Neural cell (in vitro differentiated cells): ENCODE measurements at regions not wholly inside any gene's neighbourhood (a gene's known extent, or its start where the extent isn't known, plus 50 kb on each side); places are given as distances from the start of the nearest gene placed in this dataset.

Source experiments
- H2AFZ ChIP-seq: fragments of 200-600, 300-800 bp; sonication (generic), shearing (Covaris generic); 2 replicates; pipeline ENCODE4 v1.6.0; 2014; ENCODE audit warnings: low read depth, mild to moderate bottlenecking, antibody characterized with exemption, low read length, moderate library complexity
- H3F3A ChIP-seq: fragments of 200-600 bp; shearing (Covaris generic); 2 replicates; pipeline ENCODE4 v1.6.1; 2016; ENCODE audit warnings: mild to moderate bottlenecking, moderate library complexity, mixed read lengths, antibody characterized with exemption, low read length; ENCODE audit not compliant: insufficient read depth, poor library complexity, severe bottlenecking
- H3K27ac ChIP-seq: fragments of 200-600, 300-800 bp; sonication (generic), shearing (Covaris generic); 2 replicates; pipeline ENCODE4 v1.5.1; 2014; ENCODE audit warnings: mild to moderate bottlenecking, low read length, moderate library complexity
- H3K27me3 ChIP-seq: fragments of 300-800, 200-600 bp; sonication (generic), shearing (Covaris generic); 2 replicates; pipeline ENCODE4 v1.6.0; 2014; ENCODE audit warnings: mild to moderate bottlenecking, low read depth, low read length, moderate library complexity; ENCODE audit not compliant: insufficient read depth
- H3K36me3 ChIP-seq: fragments of 300-800, 200-600 bp; sonication (generic), shearing (Covaris generic); 2 replicates; pipeline ENCODE4 v1.5.1; 2014; ENCODE audit warnings: mild to moderate bottlenecking, antibody characterized with exemption, low read length, moderate library complexity; ENCODE audit not compliant: insufficient read depth
- H3K4me2 ChIP-seq: fragments of 300-800, 200-600 bp; sonication (generic), shearing (Covaris generic); 2 replicates; pipeline ENCODE4 v1.6.0; 2014; ENCODE audit warnings: mild to moderate bottlenecking, low read length
- H3K4me3 ChIP-seq: fragments of 300-800, 200-600 bp; sonication (generic), shearing (Covaris generic); 2 replicates; pipeline ENCODE4 v1.5.1; 2014; ENCODE audit warnings: mild to moderate bottlenecking, low read length, moderate library complexity
- H3K79me2 ChIP-seq: fragments of 200-600 bp; shearing (Covaris generic); replicated peaks from 2 replicates; pipeline ENCODE4 v1.6.0; 2014; ENCODE audit warnings: mild to moderate bottlenecking, low read length, moderate library complexity; ENCODE audit not compliant: insufficient read depth
- H3K9ac ChIP-seq: fragments of 300-800, 200-600 bp; sonication (generic), shearing (Covaris generic); 2 replicates; pipeline ENCODE4 v1.6.1; 2016; ENCODE audit warnings: mild to moderate bottlenecking, low read length, mixed read lengths
- H3K9me2 ChIP-seq: fragments of 200-600 bp; shearing (Covaris generic); 2 replicates; pipeline ENCODE4 v1.6.1; 2016; ENCODE audit warnings: mild to moderate bottlenecking, low read length, mixed read lengths; ENCODE audit not compliant: insufficient read depth
- H3K9me3 ChIP-seq: fragments of 200-600, 300-800 bp; sonication (generic), shearing (Covaris generic); 2 replicates; pipeline ENCODE4 v1.6.1; 2016; ENCODE audit warnings: mild to moderate bottlenecking, mixed run types, low read length, moderate library complexity, mixed read lengths
- H4K20me1 ChIP-seq: fragments of 200-600 bp; shearing (Covaris generic); 2 replicates; pipeline ENCODE4 v1.6.1; 2016; ENCODE audit warnings: mild to moderate bottlenecking, mixed run types; ENCODE audit not compliant: insufficient read depth
- CTCF ChIP-seq: fragments of 450-650 bp; IDR thresholded peaks from 2 replicates; pipeline ENCODE4 v1.5.1; 2014; ENCODE audit warnings: antibody characterized with exemption, mild to moderate bottlenecking, moderate library complexity; ENCODE audit not compliant: poor library complexity, severe bottlenecking
- EP300 ChIP-seq: fragments of 450-650 bp; conservative IDR thresholded peaks from 2 replicates; pipeline ENCODE4 v1.6.1; 2014; ENCODE audit warnings: antibody characterized with exemption, mild to moderate bottlenecking, moderate library complexity; ENCODE audit not compliant: poor library complexity, severe bottlenecking
- EZH2 ChIP-seq: fragments of 200-600, 300-800 bp; shearing (Covaris generic), sonication (generic); IDR thresholded peaks from 2 replicates; pipeline ENCODE4 v1.6.1; 2014; ENCODE audit warnings: antibody characterized with exemption, low read length, borderline replicate concordance, mild to moderate bottlenecking; ENCODE audit not compliant: insufficient read depth, poor library complexity, severe bottlenecking
- MXI1 ChIP-seq: fragments of 450-650 bp; conservative IDR thresholded peaks from 2 replicates; pipeline ENCODE4 v1.6.1; 2014; ENCODE audit warnings: antibody characterized with exemption, mild to moderate bottlenecking; ENCODE audit not compliant: poor library complexity, severe bottlenecking
- POLR2AphosphoS5 ChIP-seq: IDR thresholded peaks from 2 replicates; pipeline ENCODE4 v1.6.1; 2012
- RAD21 ChIP-seq: fragments of 450-650 bp; conservative IDR thresholded peaks from 2 replicates; pipeline ENCODE4 v1.6.1; 2014; ENCODE audit warnings: antibody characterized with exemption, mild to moderate bottlenecking, moderate library complexity
- SMC3 ChIP-seq: fragments of 450-650 bp; conservative IDR thresholded peaks from 2 replicates; pipeline ENCODE4 v1.6.1; 2014; ENCODE audit warnings: antibody characterized with exemption, mild to moderate bottlenecking, moderate library complexity; ENCODE audit not compliant: poor library complexity
- TAF1 ChIP-seq: IDR thresholded peaks from 2 replicates; pipeline ENCODE4 v1.6.1; 2012; ENCODE audit warnings: low read depth
- TF ChIP-seq, protein P1 (sequence below): IDR thresholded peaks from 2 replicates; pipeline ENCODE4 v1.6.1; 2012; ENCODE audit warnings: borderline replicate concordance

DNA sequence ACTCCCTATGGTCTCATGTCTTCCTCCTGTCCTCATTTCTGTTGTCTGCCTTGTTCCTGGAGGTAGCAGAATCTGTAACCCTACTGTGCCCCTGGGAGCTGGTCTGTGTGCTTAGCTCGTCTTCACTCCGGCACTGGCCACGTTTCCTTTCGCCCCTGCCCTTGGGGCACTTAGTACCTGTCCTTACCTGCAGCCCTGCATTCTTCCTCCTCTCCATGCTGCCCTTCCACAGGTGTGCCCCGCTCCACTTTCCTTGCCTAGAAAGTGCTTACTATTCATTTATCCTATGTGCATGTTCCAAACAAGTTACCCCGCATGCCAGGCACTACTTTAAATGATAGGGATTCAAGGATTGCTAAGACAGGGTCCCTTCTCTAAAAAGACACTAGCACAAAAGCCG is 199.9 kb upstream of the ZMIZ1 start:
- Histone ChIP-seq H3K4me3 (no peak overlapping the region), H2AFZ (no peak overlapping the region), H3K36me3 (no peaks in the 10 kb centered on the region), H3K27me3 (no peaks in the 10 kb centered on the region), H3K9ac (no peak overlapping the region), H3K9me2 (no peaks in the 10 kb centered on the region), H3K9me3 (no peaks in the 10 kb centered on the region), H4K20me1 (no peaks in the 10 kb centered on the region), H3K4me2 (no peak overlapping the region), H3K79me2 (no peaks in the 10 kb centered on the region), H3F3A (no peaks in the 10 kb centered on the region), H3K27ac (no peak overlapping the region)
- TF ChIP-seq RAD21 (no peak), CTCF (no peak), MXI1 (no peak), EP300 (no peak), TAF1 (no peak), POLR2AphosphoS5 (no peak), EZH2 (no peak), SMC3 (no peak)
- TF ChIP-seq, protein P1, sequence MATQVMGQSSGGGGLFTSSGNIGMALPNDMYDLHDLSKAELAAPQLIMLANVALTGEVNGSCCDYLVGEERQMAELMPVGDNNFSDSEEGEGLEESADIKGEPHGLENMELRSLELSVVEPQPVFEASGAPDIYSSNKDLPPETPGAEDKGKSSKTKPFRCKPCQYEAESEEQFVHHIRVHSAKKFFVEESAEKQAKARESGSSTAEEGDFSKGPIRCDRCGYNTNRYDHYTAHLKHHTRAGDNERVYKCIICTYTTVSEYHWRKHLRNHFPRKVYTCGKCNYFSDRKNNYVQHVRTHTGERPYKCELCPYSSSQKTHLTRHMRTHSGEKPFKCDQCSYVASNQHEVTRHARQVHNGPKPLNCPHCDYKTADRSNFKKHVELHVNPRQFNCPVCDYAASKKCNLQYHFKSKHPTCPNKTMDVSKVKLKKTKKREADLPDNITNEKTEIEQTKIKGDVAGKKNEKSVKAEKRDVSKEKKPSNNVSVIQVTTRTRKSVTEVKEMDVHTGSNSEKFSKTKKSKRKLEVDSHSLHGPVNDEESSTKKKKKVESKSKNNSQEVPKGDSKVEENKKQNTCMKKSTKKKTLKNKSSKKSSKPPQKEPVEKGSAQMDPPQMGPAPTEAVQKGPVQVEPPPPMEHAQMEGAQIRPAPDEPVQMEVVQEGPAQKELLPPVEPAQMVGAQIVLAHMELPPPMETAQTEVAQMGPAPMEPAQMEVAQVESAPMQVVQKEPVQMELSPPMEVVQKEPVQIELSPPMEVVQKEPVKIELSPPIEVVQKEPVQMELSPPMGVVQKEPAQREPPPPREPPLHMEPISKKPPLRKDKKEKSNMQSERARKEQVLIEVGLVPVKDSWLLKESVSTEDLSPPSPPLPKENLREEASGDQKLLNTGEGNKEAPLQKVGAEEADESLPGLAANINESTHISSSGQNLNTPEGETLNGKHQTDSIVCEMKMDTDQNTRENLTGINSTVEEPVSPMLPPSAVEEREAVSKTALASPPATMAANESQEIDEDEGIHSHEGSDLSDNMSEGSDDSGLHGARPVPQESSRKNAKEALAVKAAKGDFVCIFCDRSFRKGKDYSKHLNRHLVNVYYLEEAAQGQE, result no peak

DNA sequence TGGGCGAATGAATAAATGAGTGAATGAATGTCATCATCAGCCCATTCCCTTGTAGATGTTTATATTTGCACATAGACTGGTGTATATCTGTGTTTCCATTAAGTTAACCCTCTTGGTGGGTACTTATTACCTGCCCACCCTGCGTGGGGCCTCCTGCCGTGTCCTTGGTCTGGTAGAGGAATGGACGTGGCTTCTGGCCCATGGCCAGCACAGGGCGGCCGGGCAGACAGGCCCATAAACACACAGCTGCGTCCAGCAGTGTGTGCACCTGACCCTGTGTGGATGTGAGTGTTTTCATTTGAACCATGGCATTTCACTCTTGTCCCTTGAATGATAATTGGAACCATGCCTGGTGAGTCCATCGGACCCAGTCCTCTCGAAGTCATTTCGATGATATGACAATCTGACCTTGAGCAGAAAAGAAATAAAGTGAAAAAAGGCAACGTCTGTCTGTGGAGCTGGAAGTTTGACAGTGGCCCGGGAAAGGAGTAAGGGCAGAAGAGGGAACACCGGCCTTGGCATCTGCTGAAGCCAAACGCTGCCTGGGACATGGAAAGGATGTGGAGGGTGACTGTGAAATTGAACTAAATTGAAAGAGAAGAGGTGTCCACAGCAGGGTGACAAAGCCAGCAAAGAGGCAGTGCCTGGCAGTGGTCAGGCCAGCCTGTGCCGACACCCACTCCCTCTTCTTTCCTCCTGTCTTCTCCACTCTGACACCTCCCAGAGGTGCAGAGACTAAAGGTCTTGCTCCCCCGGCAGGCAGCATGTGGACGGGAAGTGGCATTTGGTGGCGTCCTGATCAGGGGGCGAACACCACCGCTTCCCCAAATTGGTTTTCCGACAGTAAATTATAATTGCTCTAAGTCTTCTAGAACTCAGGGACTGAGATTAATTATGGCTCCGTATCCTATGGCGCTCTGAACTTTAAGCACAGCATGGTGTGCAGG is 199.0 kb upstream of the ZMIZ1 start:
- H3K9me2 ChIP-seq, result no peaks in the 10 kb centered on the region
- no peaks in the 10 kb centered on the region for H3K79me2 ChIP-seq
- no peaks in the 10 kb centered on the region for H3F3A ChIP-seq
- H3K9me3 ChIP-seq, result no peaks in the 10 kb centered on the region
- H3K4me3 ChIP-seq, result no peak overlapping the region
- no peak overlapping the region for H3K27ac ChIP-seq
- TF ChIP-seq EZH2 (no peak), EP300 (no peak), CTCF (no peak), RAD21 (no peak), MXI1 (no peak), SMC3 (no peak), POLR2AphosphoS5 (no peak), TAF1 (no peak)
- TF ChIP-seq, protein P1, result no peak
- no peaks in the 10 kb centered on the region for H4K20me1 ChIP-seq
- H3K36me3 ChIP-seq, result no peaks in the 10 kb centered on the region
- no peaks in the 10 kb centered on the region for H3K27me3 ChIP-seq
- H3K4me2 ChIP-seq, result no peak overlapping the region
- H2AFZ ChIP-seq, result no peak overlapping the region
- H3K9ac ChIP-seq, result no peak overlapping the region
